Head of caudate nucleus (tissue), 42 donors: ENCODE measurements at regions not wholly inside any gene's neighbourhood (a gene's known extent, or its start where the extent isn't known, plus 50 kb on each side); places are given as distances from the start of the nearest gene placed in this dataset.
"Not testable (repeated sequence)": the region's sequence is repeated elsewhere in the genome, so short reads cannot be mapped to it uniquely, and the experiment has no call there.

Experiments
- DNase-seq, 42 donors: peaks; one replicate each; pipeline versions ENCODE4 v3.0.0 to v3.0.0-alpha.2; 2020 to 2021; ENCODE audit warnings: mixed read lengths in 7 of 42
- intact Hi-C: fragments of 100-400 bp; cut with DNase I; formaldehyde crosslinking; loops from one replicate; pipeline ENCODE4 v1.15.0; 2022

- no peak for DNase-seq
- intact Hi-C loops = no loop called here
Observed at GRCh38 chr6:72530152-72530551, 91.7 kb upstream of the KCNQ5 start.

GRCh38 chr6:72530750-72531149 is 91.1 kb upstream of the KCNQ5 start:
- no peak for DNase-seq
- intact Hi-C loops = no loop called here

- no peak for DNase-seq
- intact Hi-C loops = no loop called here
Observed at GRCh38 chr6:72533606-72534005, 88.3 kb upstream of the KCNQ5 start.

DNA sequence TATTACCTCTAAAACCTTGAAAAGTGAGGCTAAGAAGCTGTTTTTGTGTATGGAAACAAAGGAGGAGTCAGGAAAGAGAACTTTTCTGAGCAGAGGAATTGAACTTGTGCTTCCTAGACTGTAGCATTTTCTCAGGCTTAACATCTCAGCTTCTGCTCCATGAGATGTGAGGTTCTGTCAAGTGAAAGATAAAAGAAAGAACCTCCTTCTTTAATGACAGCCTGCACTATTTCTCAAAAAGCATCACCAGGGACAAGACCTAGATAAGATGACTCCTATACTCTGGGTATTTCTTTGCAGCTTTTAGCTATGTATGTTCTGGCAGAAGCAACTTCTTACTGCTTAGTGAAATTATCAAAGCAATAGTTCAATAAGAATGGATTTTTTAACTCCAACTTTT is 87.6 kb upstream of the KCNQ5 start:
- no peak for DNase-seq
- intact Hi-C loops = no loop called here

DNA sequence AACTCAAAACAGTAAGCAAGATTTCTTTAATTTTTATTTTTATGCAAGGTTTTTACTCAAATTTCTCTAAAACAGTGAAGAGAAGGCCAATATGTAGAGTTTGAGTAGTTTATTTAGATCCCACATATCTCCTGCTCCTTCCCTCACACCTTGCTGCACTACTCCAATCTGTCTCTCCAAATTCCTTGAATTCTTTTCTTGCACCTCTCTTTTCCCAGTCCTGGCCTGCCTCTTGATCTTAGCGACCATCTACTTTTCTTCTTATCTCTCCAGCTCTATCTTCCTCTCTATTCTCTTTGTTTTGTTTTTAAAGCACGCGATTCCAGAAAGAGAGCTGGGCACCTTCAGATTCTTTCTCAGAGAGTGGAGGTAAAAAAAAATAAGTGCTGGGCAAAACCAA is 86.7 kb upstream of the KCNQ5 start:
- no peak for DNase-seq
- intact Hi-C loops = no loop called here

GRCh38 chr6:72547020-72547419 is 74.8 kb upstream of the KCNQ5 start:
- no peak for DNase-seq
- intact Hi-C loops = no loop called here

DNA sequence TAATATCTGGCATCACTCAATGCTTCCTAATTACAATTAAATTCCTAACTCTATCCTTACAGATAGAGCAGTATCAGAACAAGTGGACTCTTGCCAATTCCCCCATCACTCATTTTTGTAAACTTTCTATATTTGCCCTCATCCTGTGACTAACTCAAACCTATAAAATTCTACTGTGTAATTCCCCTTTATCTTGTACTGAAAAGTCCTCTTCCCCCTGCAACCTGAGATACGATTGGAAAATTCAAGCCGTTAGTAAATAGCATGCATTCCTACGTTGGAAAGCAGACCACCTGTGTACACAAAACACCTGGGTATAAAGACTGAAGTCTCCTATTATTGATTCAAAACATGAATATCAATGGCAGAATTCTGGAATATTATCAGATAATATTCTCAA is 70.4 kb upstream of the KCNQ5 start:
- intact Hi-C loops = no loop called here
- DNase-seq = no peak

GRCh38 chr6:72552938-72553337 is 68.9 kb upstream of the KCNQ5 start:
- no peak for DNase-seq
- intact Hi-C loops = no loop called here

DNA sequence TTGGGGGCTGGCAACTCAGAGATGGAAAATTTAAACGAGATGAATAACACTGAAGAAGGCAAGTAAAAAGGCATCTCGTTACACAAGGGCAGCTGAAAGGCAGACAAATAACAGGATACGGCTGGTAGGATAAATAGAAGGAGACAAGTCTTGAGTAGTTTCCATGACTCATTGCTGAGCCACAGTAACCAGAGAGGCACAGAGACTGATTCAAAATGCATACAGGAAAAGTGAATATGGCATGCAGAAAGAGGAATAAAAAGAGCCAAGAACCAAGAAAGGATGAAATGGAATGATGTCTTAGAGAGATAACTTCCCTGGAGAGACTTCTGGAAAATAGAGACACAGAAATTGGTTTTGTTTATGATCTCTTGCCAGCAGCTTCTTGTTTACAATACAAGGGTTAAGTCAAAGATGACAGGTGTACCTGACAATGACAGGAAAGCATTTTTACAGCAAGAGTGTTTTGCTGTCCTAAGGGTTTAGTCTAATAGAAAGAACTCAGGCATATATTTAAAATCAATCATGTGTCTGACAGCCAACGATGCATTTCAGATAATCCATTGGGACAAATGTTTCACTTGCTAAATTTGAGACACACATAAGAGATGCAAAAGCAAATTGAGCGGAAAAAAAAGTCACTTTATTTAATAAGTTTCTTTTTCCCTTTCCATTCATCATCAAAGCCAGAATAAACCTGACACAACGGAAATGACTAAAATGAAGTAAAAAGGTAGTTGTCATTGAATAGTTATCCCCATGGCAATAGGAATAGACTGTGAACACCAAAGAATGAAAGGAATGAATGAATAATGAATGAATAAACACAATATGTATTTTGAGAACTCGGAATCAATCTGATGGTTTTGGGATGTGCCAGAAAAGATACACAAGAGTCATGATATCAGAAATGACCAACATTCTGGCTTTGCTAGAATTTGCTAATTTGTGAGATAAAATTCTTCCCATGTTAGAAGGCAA is 68.0 kb upstream of the KCNQ5 start:
- DNase-seq = no peak
- intact Hi-C loops = no loop called here

GRCh38 chr6:72554761-72555221 is 67.1 kb upstream of the KCNQ5 start:
- no peak for DNase-seq
- intact Hi-C loops = no loop called here

- no peak for DNase-seq
- intact Hi-C loops = no loop called here
Observed at GRCh38 chr6:72559067-72559466, 62.8 kb upstream of the KCNQ5 start.

DNA sequence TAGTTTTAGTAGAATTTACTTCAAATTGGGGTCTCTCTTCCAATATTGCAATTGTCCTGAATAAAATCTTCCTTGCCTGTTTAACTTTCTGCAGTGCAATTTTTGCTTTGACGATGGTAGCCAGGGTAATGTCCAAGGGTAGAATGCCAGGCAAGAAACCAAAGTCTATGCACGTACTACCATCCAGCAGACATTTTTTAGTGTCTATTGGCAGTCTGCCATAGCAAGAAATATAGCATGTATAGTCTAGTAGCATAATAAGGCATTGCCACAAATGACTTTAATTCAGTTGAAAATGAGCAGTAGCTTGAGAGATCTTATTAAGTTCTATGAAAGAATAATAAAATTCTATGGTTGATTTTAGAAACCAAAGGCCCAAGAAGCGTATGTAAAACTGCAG is 62.3 kb upstream of the KCNQ5 start:
- intact Hi-C loops = no loop called here
- DNase-seq = no peak

DNA sequence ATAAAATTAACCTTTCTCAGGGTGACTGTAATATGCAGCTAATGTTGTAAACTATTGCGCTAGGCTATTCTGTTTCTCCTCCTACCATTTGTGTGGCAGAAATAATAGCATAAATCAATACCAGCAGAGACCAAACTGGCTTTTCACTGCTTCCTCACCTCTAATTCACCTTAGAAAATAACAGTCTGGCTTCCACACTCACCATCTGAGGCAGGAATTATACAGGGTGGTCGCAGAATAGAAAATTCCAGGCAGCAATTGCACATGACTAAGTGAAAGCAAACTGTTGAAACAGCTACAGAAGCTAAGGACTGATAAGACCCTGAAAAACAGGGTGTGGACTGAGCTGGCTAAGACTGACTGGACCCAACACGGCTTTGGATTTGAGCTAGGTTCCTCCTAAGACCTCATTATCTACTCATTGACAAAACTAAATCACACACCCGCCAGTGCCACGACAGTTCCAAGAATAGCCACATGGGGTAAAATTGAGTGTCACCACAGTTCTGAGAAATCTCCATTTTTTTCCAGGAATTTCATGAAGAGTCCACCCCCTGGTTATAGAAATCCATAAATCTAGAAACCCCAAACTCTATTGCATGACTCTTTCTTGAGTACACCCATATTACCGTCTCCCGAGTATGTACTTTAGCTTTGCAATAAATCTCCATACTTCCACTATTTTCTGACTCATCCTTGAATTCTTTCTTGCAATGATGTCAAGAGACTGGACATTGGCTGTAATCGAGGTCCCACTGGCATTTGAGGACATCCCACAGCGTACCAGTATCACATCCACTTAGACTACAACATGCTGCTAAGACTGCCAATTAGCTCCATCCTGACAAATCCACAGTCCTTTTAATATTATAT is 60.9 kb upstream of the KCNQ5 start:
- intact Hi-C loops = no loop called here
- no peak for DNase-seq

DNA sequence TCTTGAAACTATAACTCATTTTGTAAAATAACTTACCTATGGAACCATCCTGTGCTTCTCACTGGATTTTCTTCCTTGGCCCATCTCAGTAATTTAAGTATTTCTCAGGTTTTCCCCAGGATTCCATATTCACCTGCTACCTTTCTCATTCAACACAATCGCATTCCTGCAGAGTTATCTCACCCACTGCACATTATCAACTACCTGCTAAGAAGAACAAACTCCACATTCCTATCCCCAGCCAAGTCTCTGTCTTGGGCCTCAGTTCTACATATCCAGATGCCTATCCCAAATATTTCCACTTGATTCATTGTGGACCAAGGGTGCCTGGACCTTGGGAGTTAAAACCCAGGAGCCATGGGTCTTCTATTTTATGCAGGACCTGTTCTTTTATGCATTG is 60.2 kb upstream of the KCNQ5 start:
- DNase-seq = no peak
- intact Hi-C loops = no loop called here

DNA sequence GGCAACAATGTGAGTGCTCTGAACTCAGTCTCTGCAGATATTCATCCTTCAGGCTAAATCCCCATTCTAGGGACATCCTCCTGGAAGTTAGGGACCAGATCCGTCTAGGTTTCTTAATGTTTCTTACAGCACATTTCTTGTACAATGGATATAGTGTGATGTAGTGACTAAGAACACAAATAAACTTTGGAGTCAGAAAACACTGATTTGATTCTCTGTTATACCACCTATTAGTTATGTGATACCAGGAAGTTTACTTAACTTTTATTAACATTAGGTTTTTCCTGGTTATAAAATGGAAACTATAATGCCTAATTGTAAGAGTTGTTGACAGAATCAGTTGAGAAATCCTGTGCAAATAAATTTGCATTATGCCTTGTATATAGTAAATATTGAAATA is 57.6 kb upstream of the KCNQ5 start:
- no peak for DNase-seq
- intact Hi-C loops = no loop called here

- intact Hi-C loops, DNase-seq: not testable (repeated sequence)
Observed at GRCh38 chr6:72571993-72572392, 49.9 kb upstream of the KCNQ5 start.
